Muscle of leg (tissue), 3 donors: ENCODE measurements at regions not wholly inside any gene's neighbourhood (a gene's known extent, or its start where the extent isn't known, plus 50 kb on each side); places are given as distances from the start of the nearest gene placed in this dataset.

Experiments
- DNase-seq: peaks from one replicate; pipeline ENCODE4 v3.0.0; 2013
- H3K27ac ChIP-seq: one replicate; pipeline ENCODE4 v1.5.1; 2013; ENCODE audit warnings: mild to moderate bottlenecking, low read length, control low read depth
- H3K27me3 ChIP-seq: one replicate; pipeline ENCODE4 v1.6.1; 2013; ENCODE audit warnings: low read length; ENCODE audit not compliant: control insufficient read depth, insufficient read depth
- H3K36me3 ChIP-seq: one replicate; pipeline ENCODE4 v1.6.1; 2013; ENCODE audit warnings: low read length; ENCODE audit not compliant: control insufficient read depth, insufficient read depth
- H3K4me1 ChIP-seq: one replicate; pipeline ENCODE4 v1.6.1; 2013; ENCODE audit warnings: low read length; ENCODE audit not compliant: control insufficient read depth, insufficient read depth
- H3K4me3 ChIP-seq: one replicate; pipeline ENCODE4 v1.5.1; 2013; ENCODE audit warnings: low read length, control low read depth
- H3K9me3 ChIP-seq: replicated peaks from 2 replicates; pipeline ENCODE4 v1.6.1; 2013; ENCODE audit warnings: low read depth, low read length; ENCODE audit not compliant: control insufficient read depth
- WGBS: methylation state at CpG from one replicate; pipeline ENCODE4 v1.1.5; 2013; ENCODE audit warnings: missing lambda C conversion rate; ENCODE audit not compliant: insufficient coverage; 5-methylcytosine and 5-hydroxymethylcytosine counted together

GRCh38 chr18:73826098-73826497, 321.5 kb downstream of the FBXO15 start:
- no CpG with 5 or more reads among the region's 2 CpGs for WGBS
- Histone ChIP-seq H3K4me1 (no peaks in the 10 kb centered on the region), H3K36me3 (no peaks in the 10 kb centered on the region), H3K27ac (no peak overlapping the region), H3K27me3 (no peaks in the 10 kb centered on the region), H3K4me3 (no peak overlapping the region), H3K9me3 (no peaks in the 10 kb centered on the region)
- peak; percentile 12 for DNase-seq

- WGBS = no CpG with 5 or more reads among the region's 1 CpG
- no peaks in the 10 kb centered on the region for H3K36me3 ChIP-seq
- H3K9me3 ChIP-seq = no peaks in the 10 kb centered on the region
- H3K4me3 ChIP-seq = no peak overlapping the region
- no peak overlapping the region for H3K27ac ChIP-seq
- DNase-seq = no peak
- no peaks in the 10 kb centered on the region for H3K27me3 ChIP-seq
- H3K4me1 ChIP-seq = no peaks in the 10 kb centered on the region
Measured at GRCh38 chr18:73824671-73825070, 323.0 kb downstream of the FBXO15 start.

GRCh38 chr18:73812423-73812822, 335.2 kb downstream of the FBXO15 start:
- Histone ChIP-seq H3K9me3 (peaks cover 4% of the 10 kb centered on the region), H3K4me3 (no peak overlapping the region), H3K4me1 (no peaks in the 10 kb centered on the region), H3K36me3 (no peaks in the 10 kb centered on the region), H3K27me3 (no peaks in the 10 kb centered on the region), H3K27ac (no peak overlapping the region)
- DNase-seq = no peak
- WGBS = 93% methylated on average over 2 of the region's 11 CpGs

- Histone ChIP-seq H3K36me3 (no peaks in the 10 kb centered on the region), H3K9me3 (no peaks in the 10 kb centered on the region), H3K4me1 (no peaks in the 10 kb centered on the region), H3K27ac (no peak overlapping the region), H3K27me3 (no peaks in the 10 kb centered on the region), H3K4me3 (no peak overlapping the region)
- no peak for DNase-seq
- WGBS = no CpG with 5 or more reads among the region's 4 CpGs
Measured at GRCh38 chr18:73807551-73808192, 340.0 kb downstream of the FBXO15 start.

GRCh38 chr18:73805991-73806390, 341.6 kb downstream of the FBXO15 start:
- H3K4me3 ChIP-seq = no peak overlapping the region
- WGBS = 65% methylated on average over 2 of the region's 3 CpGs
- no peaks in the 10 kb centered on the region for H3K36me3 ChIP-seq
- no peak for DNase-seq
- no peaks in the 10 kb centered on the region for H3K9me3 ChIP-seq
- no peaks in the 10 kb centered on the region for H3K27me3 ChIP-seq
- H3K4me1 ChIP-seq = no peaks in the 10 kb centered on the region
- no peak overlapping the region for H3K27ac ChIP-seq

GRCh38 chr18:73797419-73797818, 350.2 kb downstream of the FBXO15 start:
- no CpG with 5 or more reads among the region's 3 CpGs for WGBS
- no peak for DNase-seq
- H3K9me3 ChIP-seq = no peaks in the 10 kb centered on the region

GRCh38 chr18:73793386-73793785, 354.2 kb downstream of the FBXO15 start:
- Histone ChIP-seq H3K4me3 (no peak overlapping the region), H3K4me1 (no peaks in the 10 kb centered on the region), H3K36me3 (no peaks in the 10 kb centered on the region), H3K9me3 (no peaks in the 10 kb centered on the region), H3K27ac (no peak overlapping the region), H3K27me3 (no peaks in the 10 kb centered on the region)
- WGBS = no CpG with 5 or more reads among the region's 3 CpGs
- no peak for DNase-seq

More at GRCh38 chr18:73797419-73797818, 350.2 kb downstream of the FBXO15 start:
- H3K27ac ChIP-seq = no peak overlapping the region
- H3K27me3 ChIP-seq = no peaks in the 10 kb centered on the region
- H3K4me3 ChIP-seq = no peak overlapping the region
- H3K36me3 ChIP-seq = no peaks in the 10 kb centered on the region
- H3K4me1 ChIP-seq = no peaks in the 10 kb centered on the region

GRCh38 chr18:73791081-73791480, 356.6 kb downstream of the FBXO15 start:
- H3K27ac ChIP-seq = no peak overlapping the region
- H3K36me3 ChIP-seq = no peaks in the 10 kb centered on the region
- no peak overlapping the region for H3K4me3 ChIP-seq
- no peaks in the 10 kb centered on the region for H3K27me3 ChIP-seq
- no peaks in the 10 kb centered on the region for H3K4me1 ChIP-seq
- DNase-seq = peak; percentile 31
- H3K9me3 ChIP-seq = no peaks in the 10 kb centered on the region
- 41% methylated on average over 2 of the region's 4 CpGs for WGBS

- no peaks in the 10 kb centered on the region for H3K36me3 ChIP-seq
- WGBS = no CpG with 5 or more reads among the region's 1 CpG
- DNase-seq = no peak
- H3K27me3 ChIP-seq = no peaks in the 10 kb centered on the region
- no peak overlapping the region for H3K27ac ChIP-seq
- no peak overlapping the region for H3K4me3 ChIP-seq
- no peaks in the 10 kb centered on the region for H3K4me1 ChIP-seq
- H3K9me3 ChIP-seq = no peaks in the 10 kb centered on the region
Measured at GRCh38 chr18:73790587-73790986, 357.0 kb downstream of the FBXO15 start.

GRCh38 chr18:73787316-73787715, 360.3 kb downstream of the FBXO15 start:
- no peak for DNase-seq
- Histone ChIP-seq H3K9me3 (no peaks in the 10 kb centered on the region), H3K36me3 (no peaks in the 10 kb centered on the region), H3K27ac (no peak overlapping the region), H3K4me3 (no peak overlapping the region), H3K27me3 (no peaks in the 10 kb centered on the region), H3K4me1 (no peaks in the 10 kb centered on the region)
- WGBS = 89% methylated on average over 3 of the region's 5 CpGs

GRCh38 chr18:73785300-73785699, 362.3 kb downstream of the FBXO15 start:
- H3K27ac ChIP-seq = no peak overlapping the region

More at GRCh38 chr18:73785300-73785699, 362.3 kb downstream of the FBXO15 start:
- Histone ChIP-seq H3K9me3 (no peaks in the 10 kb centered on the region), H3K4me1 (no peaks in the 10 kb centered on the region), H3K36me3 (no peaks in the 10 kb centered on the region), H3K4me3 (no peak overlapping the region), H3K27me3 (no peaks in the 10 kb centered on the region)
- no peak for DNase-seq
- no CpG with 5 or more reads among the region's 1 CpG for WGBS
